Activated effector memory CD4-positive, alpha-beta T cell treated with anti-CD3 and anti-CD28 coated beads, Interleukin-2, amount 50 U/mL, for 16 hours (primary cell): ENCODE measurements at regions not wholly inside any gene's neighbourhood (a gene's known extent, or its start where the extent isn't known, plus 50 kb on each side); places are given as distances from the start of the nearest gene placed in this dataset.
"Not testable (repeated sequence)": the region's sequence is repeated elsewhere in the genome, so short reads cannot be mapped to it uniquely, and the experiment has no call there.

ENCODE experiments used
- DNase-seq: peaks from one replicate; pipeline ENCODE4 v3.0.0-alpha.2; 2020

- DNase-seq = no peak
These were observed 223.3 kb upstream of the TCERG1L start for GRCh38 chr10:131534836-131535235.

GRCh38 chr10:131536676-131537075, 225.2 kb upstream of the TCERG1L start:
- no peak for DNase-seq

GRCh38 chr10:131537281-131537680, 225.8 kb upstream of the TCERG1L start:
- DNase-seq = no peak

- DNase-seq = no peak
These were observed 233.0 kb upstream of the TCERG1L start for GRCh38 chr10:131544495-131544894.

GRCh38 chr10:131546086-131546810, 234.7 kb upstream of the TCERG1L start:
- DNase-seq = no peak

GRCh38 chr10:131547129-131547799, 235.7 kb upstream of the TCERG1L start:
- DNase-seq = no peak

GRCh38 chr10:131548176-131548575, 236.7 kb upstream of the TCERG1L start:
- DNase-seq = no peak

- no peak for DNase-seq
These were observed 237.6 kb upstream of the TCERG1L start for GRCh38 chr10:131549116-131549515.

GRCh38 chr10:131553121-131553520, 241.6 kb upstream of the TCERG1L start:
- no peak for DNase-seq

GRCh38 chr10:131553581-131553980, 242.1 kb upstream of the TCERG1L start:
- no peak for DNase-seq

GRCh38 chr10:131554821-131555220, 243.3 kb upstream of the TCERG1L start:
- DNase-seq = no peak

GRCh38 chr10:131555406-131555805, 243.9 kb upstream of the TCERG1L start:
- no peak for DNase-seq

- no peak for DNase-seq
These were observed 244.8 kb upstream of the TCERG1L start for GRCh38 chr10:131556061-131556896.

GRCh38 chr10:131556897-131557495, 245.5 kb upstream of the TCERG1L start:
- DNase-seq = no peak

- not testable (repeated sequence) for DNase-seq
These were observed 246.4 kb upstream of the TCERG1L start for GRCh38 chr10:131557956-131558355.

- no peak for DNase-seq
These were observed 248.0 kb upstream of the TCERG1L start for GRCh38 chr10:131559450-131559911.

- no peak for DNase-seq
These were observed 248.6 kb upstream of the TCERG1L start for GRCh38 chr10:131560166-131560565.

GRCh38 chr10:131560706-131561355, 249.3 kb upstream of the TCERG1L start:
- DNase-seq = no peak

GRCh38 chr10:131561897-131562296, 250.4 kb upstream of the TCERG1L start:
- DNase-seq = no peak

GRCh38 chr10:131563411-131563810, 251.9 kb upstream of the TCERG1L start:
- no peak for DNase-seq

GRCh38 chr10:131567279-131568162, 256.0 kb upstream of the TCERG1L start:
- DNase-seq = no peak

GRCh38 chr10:131568866-131569265, 257.3 kb upstream of the TCERG1L start:
- no peak for DNase-seq
